ENCODE measurements at regions not wholly inside any gene's neighbourhood (a gene's known extent, or its start where the extent isn't known, plus 50 kb on each side); places are given as distances from the start of the nearest gene placed in this dataset.

DNA sequence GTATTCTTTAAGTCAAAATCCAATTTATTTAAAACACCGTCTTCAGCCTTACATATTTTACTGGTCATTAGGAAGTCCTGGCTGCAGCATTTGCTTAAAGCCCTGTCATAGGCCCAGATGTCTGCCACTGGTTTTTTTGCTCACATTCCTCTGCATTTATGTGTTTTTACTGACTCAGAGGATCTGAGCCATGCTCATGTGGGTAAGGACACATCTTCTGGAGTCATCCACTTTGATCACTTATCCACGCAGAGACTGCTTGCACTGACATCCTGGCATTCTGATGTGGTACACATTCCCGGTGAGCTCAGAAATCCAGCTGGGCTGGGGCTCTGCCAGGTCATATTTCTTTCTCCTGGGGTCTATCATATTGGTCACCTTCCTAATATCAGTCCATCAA is 531.7 kb upstream of the ARGLU1 start:
- TF ChIP-seq, protein P1, sequence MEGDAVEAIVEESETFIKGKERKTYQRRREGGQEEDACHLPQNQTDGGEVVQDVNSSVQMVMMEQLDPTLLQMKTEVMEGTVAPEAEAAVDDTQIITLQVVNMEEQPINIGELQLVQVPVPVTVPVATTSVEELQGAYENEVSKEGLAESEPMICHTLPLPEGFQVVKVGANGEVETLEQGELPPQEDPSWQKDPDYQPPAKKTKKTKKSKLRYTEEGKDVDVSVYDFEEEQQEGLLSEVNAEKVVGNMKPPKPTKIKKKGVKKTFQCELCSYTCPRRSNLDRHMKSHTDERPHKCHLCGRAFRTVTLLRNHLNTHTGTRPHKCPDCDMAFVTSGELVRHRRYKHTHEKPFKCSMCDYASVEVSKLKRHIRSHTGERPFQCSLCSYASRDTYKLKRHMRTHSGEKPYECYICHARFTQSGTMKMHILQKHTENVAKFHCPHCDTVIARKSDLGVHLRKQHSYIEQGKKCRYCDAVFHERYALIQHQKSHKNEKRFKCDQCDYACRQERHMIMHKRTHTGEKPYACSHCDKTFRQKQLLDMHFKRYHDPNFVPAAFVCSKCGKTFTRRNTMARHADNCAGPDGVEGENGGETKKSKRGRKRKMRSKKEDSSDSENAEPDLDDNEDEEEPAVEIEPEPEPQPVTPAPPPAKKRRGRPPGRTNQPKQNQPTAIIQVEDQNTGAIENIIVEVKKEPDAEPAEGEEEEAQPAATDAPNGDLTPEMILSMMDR (IDR thresholded peaks at IDR 0.05; ENCODE audit: insufficient read depth, low read length, poor library complexity, severe bottlenecking): no peak
- TF ChIP-seq EZH2phosphoT487 (conservative IDR thresholded peaks at IDR 0.05; ENCODE audit: low read length): no peak

Measured in SU-DHL-6 (cell line).